Right lobe of liver (tissue), 6 donors: ENCODE measurements at regions not wholly inside any gene's neighbourhood (a gene's known extent, or its start where the extent isn't known, plus 50 kb on each side); places are given as distances from the start of the nearest gene placed in this dataset.
A peak's percentile ranks its signal among the peaks of the same experiment; 100 is the strongest.

Source experiments
- ATAC-seq, 4 donors: fragments of 200-7000 bp; cut with Tn5 transposase; one replicate each; pipeline ENCODE4 v1.9.1; 2020; ENCODE audit warnings: mild to moderate bottlenecking in 4 of 4, moderate library complexity in 4 of 4
- DNase-seq, 3 donors: peaks; one replicate each; pipeline ENCODE4 v3.0.0-alpha.2; 2020
- H3K27ac ChIP-seq, 3 donors: fragments of 200-600 bp; one replicate each; pipeline ENCODE4 v1.8.0; 2022
- H3K27me3 ChIP-seq, 2 donors: fragments of 200-600 bp; one replicate each; pipeline ENCODE4 v1.8.0; 2022
- H3K36me3 ChIP-seq, 4 donors: fragments of 200-600 bp; sonication (generic) in 1 of 4; one replicate each; pipeline versions ENCODE4 v1.5.1 to v1.8.0; 2017 to 2022; ENCODE audit warnings: control low read depth in 1 of 4
- H3K4me1 ChIP-seq, 4 donors: fragments of 200-600 bp; sonication (generic) in 1 of 4; one replicate each; pipeline versions ENCODE4 v1.5.1 to v1.8.0; 2017 to 2022; ENCODE audit warnings: control low read depth in 1 of 4
- H3K4me3 ChIP-seq, 3 donors: fragments of 200-600 bp; one replicate each; pipeline ENCODE4 v1.8.0; 2022
- H3K9me3 ChIP-seq, 4 donors: fragments of 200-600 bp; sonication (generic) in 1 of 4; one replicate each; pipeline versions ENCODE4 v1.5.1 to v1.8.0; 2017 to 2022; ENCODE audit warnings: control low read depth in 1 of 4
- CTCF ChIP-seq, 4 donors: fragments of 200-600 bp in 3 of 4; fragments of 450-650 bp in 1 of 4; IDR thresholded peaks; one replicate each; pipeline versions ENCODE4 v1.5.1 to v1.8.0; 2016 to 2022; ENCODE audit warnings: antibody characterized with exemption in 4 of 4, mild to moderate bottlenecking in 2 of 4
- POLR2A ChIP-seq: fragments of 450-650 bp; IDR thresholded peaks from one replicate; pipeline ENCODE4 v1.6.1; 2017; ENCODE audit warnings: antibody characterized with exemption, mild to moderate bottlenecking
- WGBS: methylation state at CpG from one replicate; pipeline ENCODE4 v1.1.6; 2018; ENCODE audit warnings: low coverage, low lambda C conversion rate; ENCODE audit not compliant: insufficient coverage; ENCODE audit errors: missing lambda C conversion rate; 5-methylcytosine and 5-hydroxymethylcytosine counted together
- intact Hi-C, 2 donors: fragments of 100-400 bp; cut with DNase I; formaldehyde crosslinking; loops; one replicate each; pipeline versions ENCODE4 v1.11.2 to v1.14.1; 2022
- donor health status: DM: no; HTN: yes; CAD: no.
- donor health status: DM: no; HTN: no; CAD: no.
- donor health status: DM: no; HTN: no; CAD: no.
- donor health status: DM: no; HTN: yes; CAD: no.
- donor health status: DM: no; HTN: yes; CAD: no.

- no peak for TF ChIP-seq CTCF (IDR thresholded peaks at IDR 0.05)
- no peak for TF ChIP-seq POLR2A
Observed at GRCh38 chr12:105748806-105749600, 389.8 kb downstream of the NUAK1 start.

GRCh38 chr12:105750096-105750495 lies 388.7 kb downstream of the NUAK1 start:
- DNase-seq: peak in 1 of 3 donors; percentile 37
- Histone ChIP-seq H3K27ac (no peak overlapping the region), H3K36me3 (no peaks in the 10 kb centered on the region), H3K4me3 (no peak overlapping the region), H3K4me1 (no peaks in the 10 kb centered on the region), H3K9me3 (no peaks in the 10 kb centered on the region), H3K27me3 (no peaks in the 10 kb centered on the region)
- ATAC-seq: peak in 2 of 4 donors; percentile 65 to 82
- intact Hi-C loops: no loop called here
- TF ChIP-seq POLR2A (no peak), CTCF (IDR thresholded peaks at IDR 0.05) (no peak)
- WGBS: 52% methylated on average over 2 of the region's 2 CpGs

More at GRCh38 chr12:105748806-105749600, 389.8 kb downstream of the NUAK1 start:
- Histone ChIP-seq H3K36me3 (no peaks in the 10 kb centered on the region), H3K27me3 (no peaks in the 10 kb centered on the region), H3K4me1 (no peaks in the 10 kb centered on the region), H3K9me3 (no peaks in the 10 kb centered on the region), H3K4me3 (no peak overlapping the region), H3K27ac (no peak overlapping the region)
- ATAC-seq (peak in 2 of 4 donors; percentile 52 to 64), DNase-seq (peak in 1 of 3 donors; percentile 22)
- 50% methylated on average over 8 of the region's 9 CpGs for WGBS
- intact Hi-C loops: no loop called here

GRCh38 chr12:105754313-105754712 lies 384.4 kb downstream of the NUAK1 start:
- H3K27me3 ChIP-seq: no peaks in the 10 kb centered on the region
- H3K9me3 ChIP-seq: no peaks in the 10 kb centered on the region
- ATAC-seq (no peak), DNase-seq (no peak)
- TF ChIP-seq POLR2A (no peak), CTCF (IDR thresholded peaks at IDR 0.05) (no peak)
- H3K27ac ChIP-seq: no peak overlapping the region
- no peak overlapping the region for H3K4me3 ChIP-seq
- no peaks in the 10 kb centered on the region for H3K36me3 ChIP-seq
- H3K4me1 ChIP-seq: no peaks in the 10 kb centered on the region
- intact Hi-C loops: no loop called here
- 54% methylated on average over 5 of the region's 8 CpGs for WGBS

GRCh38 chr12:105756961-105757360 lies 381.8 kb downstream of the NUAK1 start:
- H3K27me3 ChIP-seq: no peaks in the 10 kb centered on the region
- 53% methylated on average over 4 of the region's 4 CpGs for WGBS
- H3K9me3 ChIP-seq: no peaks in the 10 kb centered on the region
- DNase-seq (no peak), ATAC-seq (no peak)
- H3K4me1 ChIP-seq: no peaks in the 10 kb centered on the region
- H3K36me3 ChIP-seq: no peaks in the 10 kb centered on the region
- H3K4me3 ChIP-seq: no peak overlapping the region
- TF ChIP-seq CTCF (IDR thresholded peaks at IDR 0.05): no peak
- no peak overlapping the region for H3K27ac ChIP-seq
- intact Hi-C loops: no loop called here
